ENCODE measurements at regions not wholly inside any gene's neighbourhood (a gene's known extent, or its start where the extent isn't known, plus 50 kb on each side); places are given as distances from the start of the nearest gene placed in this dataset.

- no peak for TF ChIP-seq CTCF (conservative IDR thresholded peaks at IDR 0.05 in 1 of 2, IDR thresholded peaks at IDR 0.05 in 1 of 2; ENCODE audit: low read depth in 1 of 2, low read length in 2 of 2)
- no peak for TF ChIP-seq EZH2 (IDR thresholded peaks at IDR 0.05; ENCODE audit: low read length, missing control alignments)
Observed at GRCh38 chr13:60318186-60318585, 78.8 kb upstream of the TDRD3 start.
